ENCODE measurements at regions not wholly inside any gene's neighbourhood (a gene's known extent, or its start where the extent isn't known, plus 50 kb on each side); places are given as distances from the start of the nearest gene placed in this dataset.

- Histone ChIP-seq H3K56ac (ENCODE audit: insufficient read length, low read depth, low read length) (no peak overlapping the region), H4K5ac (ENCODE audit: insufficient read length, low read depth, low read length) (no peak overlapping the region), H3K14ac (ENCODE audit: insufficient read depth, low read length) (no peak overlapping the region), H2BK5ac (ENCODE audit: insufficient read length, low read length) (no peak overlapping the region), H2BK120ac (ENCODE audit: low read depth, low read length, poor library complexity, severe bottlenecking) (no peak overlapping the region), H3K27me3 (ENCODE audit: insufficient read depth, low read length) (no peaks in the 10 kb centered on the region), H2BK20ac (ENCODE audit: low read depth, low read length, poor library complexity, severe bottlenecking) (no peak overlapping the region), H3T11ph (ENCODE audit: low read length) (no peak overlapping the region), H2AK5ac (ENCODE audit: insufficient read length, low read length) (no peak overlapping the region), H3K9me3 (ENCODE audit: control insufficient read depth, low read depth, low read length) (no peaks in the 10 kb centered on the region), H3K23me2 (ENCODE audit: insufficient read length, low read depth, low read length, poor library complexity, severe bottlenecking) (no peaks in the 10 kb centered on the region), H3K79me2 (ENCODE audit: insufficient read depth, low read length) (no peaks in the 10 kb centered on the region), H3K79me1 (ENCODE audit: insufficient read depth, low read depth, low read length, poor library complexity, severe bottlenecking) (no peaks in the 10 kb centered on the region), H3K9ac (ENCODE audit: extremely low read depth, insufficient read length, low read length) (no peak overlapping the region), H2BK12ac (ENCODE audit: insufficient read length, low read depth, low read length) (no peak overlapping the region), H3K4ac (ENCODE audit: low read depth, low read length) (no peak overlapping the region), H3K4me2 (ENCODE audit: insufficient read depth, insufficient read length, low read length) (no peak overlapping the region), H3K27ac (ENCODE audit: insufficient read length, low read depth, low read length) (no peak overlapping the region), H4K8ac (replicated peaks; ENCODE audit: insufficient read length, low read depth, low read length) (no peak overlapping the region), H3K4me1 (ENCODE audit: insufficient read depth, low read length) (no peaks in the 10 kb centered on the region), H4K20me1 (ENCODE audit: control insufficient read depth, insufficient read depth, insufficient read length) (no peaks in the 10 kb centered on the region), H3K23ac (ENCODE audit: insufficient read length, low read depth, low read length) (no peak overlapping the region), H3K18ac (ENCODE audit: insufficient read length, low read depth, low read length) (no peak overlapping the region), H2BK15ac (ENCODE audit: low read depth, low read length) (no peak overlapping the region), H2AFZ (ENCODE audit: low read length) (no peak overlapping the region), H4K91ac (ENCODE audit: insufficient read length, low read depth, low read length) (no peak overlapping the region)
- H3K27me3 Mint-ChIP-seq (ENCODE audit: low read depth), result no peaks in the 10 kb centered on the region
- no peak overlapping the region for H3K4me3 Mint-ChIP-seq
- TF ChIP-seq CTCF (conservative IDR thresholded peaks at IDR 0.05), result no peak
- no peak for DNase-seq
- H3K36me3 Mint-ChIP-seq (ENCODE audit: insufficient read depth in 1 of 3, low read depth in 3 of 3), result no peaks in the 10 kb centered on the region
- H3K27ac Mint-ChIP-seq, result no peak overlapping the region
- no peaks in the 10 kb centered on the region for H3K9me3 Mint-ChIP-seq
- H3K4me1 Mint-ChIP-seq, result no peaks in the 10 kb centered on the region
Measured at GRCh38 chr16:63742150-63742549, 1379.7 kb downstream of the CDH11 start.

Data from H9 (cell line).